ENCODE measurements at regions not wholly inside any gene's neighbourhood (a gene's known extent, or its start where the extent isn't known, plus 50 kb on each side); places are given as distances from the start of the nearest gene placed in this dataset.

- Histone ChIP-seq H3K4me3 (ENCODE audit: low read depth, low read length) (no peak overlapping the region), H3K9ac (ENCODE audit: low read length) (no peak overlapping the region), H3K27ac (ENCODE audit: low read depth, low read length) (no peak overlapping the region), H3K4me1 (ENCODE audit: control insufficient read depth, insufficient read depth, low read length) (no peaks in the 10 kb centered on the region), H3K9me3 (ENCODE audit: control insufficient read depth, insufficient read depth, low read depth, low read length) (no peaks in the 10 kb centered on the region), H3K27me3 (ENCODE audit: control insufficient read depth, insufficient read depth, low read length) (no peaks in the 10 kb centered on the region), H3K36me3 (ENCODE audit: control insufficient read depth, insufficient read depth, low read length) (no peaks in the 10 kb centered on the region)
Observed at GRCh38 chr4:43286137-43286536, 393.6 kb downstream of the GRXCR1 start.

GRCh38 chr4:43296946-43297528, 404.5 kb downstream of the GRXCR1 start:
- Histone ChIP-seq H3K9me3 (ENCODE audit: control insufficient read depth, insufficient read depth, low read depth, low read length) (no peaks in the 10 kb centered on the region), H3K9ac (ENCODE audit: low read length) (no peak overlapping the region), H3K27me3 (ENCODE audit: control insufficient read depth, insufficient read depth, low read length) (no peaks in the 10 kb centered on the region), H3K4me3 (ENCODE audit: low read depth, low read length) (no peak overlapping the region), H3K36me3 (ENCODE audit: control insufficient read depth, insufficient read depth, low read length) (no peaks in the 10 kb centered on the region), H3K27ac (ENCODE audit: low read depth, low read length) (no peak overlapping the region), H3K4me1 (ENCODE audit: control insufficient read depth, insufficient read depth, low read length) (no peaks in the 10 kb centered on the region)

- no peak overlapping the region for H3K9ac ChIP-seq (ENCODE audit: low read length)
- no peak overlapping the region for H3K4me3 ChIP-seq (ENCODE audit: low read depth, low read length)
- H3K27ac ChIP-seq (ENCODE audit: low read depth, low read length), result no peak overlapping the region
- no peaks in the 10 kb centered on the region for H3K4me1 ChIP-seq (ENCODE audit: control insufficient read depth, insufficient read depth, low read length)
- H3K27me3 ChIP-seq (ENCODE audit: control insufficient read depth, insufficient read depth, low read length), result no peaks in the 10 kb centered on the region
- no peaks in the 10 kb centered on the region for H3K36me3 ChIP-seq (ENCODE audit: control insufficient read depth, insufficient read depth, low read length)
- peaks cover 13% of the 10 kb centered on the region for H3K9me3 ChIP-seq (ENCODE audit: control insufficient read depth, insufficient read depth, low read depth, low read length)
Observed at GRCh38 chr4:43316813-43317212, 424.3 kb downstream of the GRXCR1 start.

DNA sequence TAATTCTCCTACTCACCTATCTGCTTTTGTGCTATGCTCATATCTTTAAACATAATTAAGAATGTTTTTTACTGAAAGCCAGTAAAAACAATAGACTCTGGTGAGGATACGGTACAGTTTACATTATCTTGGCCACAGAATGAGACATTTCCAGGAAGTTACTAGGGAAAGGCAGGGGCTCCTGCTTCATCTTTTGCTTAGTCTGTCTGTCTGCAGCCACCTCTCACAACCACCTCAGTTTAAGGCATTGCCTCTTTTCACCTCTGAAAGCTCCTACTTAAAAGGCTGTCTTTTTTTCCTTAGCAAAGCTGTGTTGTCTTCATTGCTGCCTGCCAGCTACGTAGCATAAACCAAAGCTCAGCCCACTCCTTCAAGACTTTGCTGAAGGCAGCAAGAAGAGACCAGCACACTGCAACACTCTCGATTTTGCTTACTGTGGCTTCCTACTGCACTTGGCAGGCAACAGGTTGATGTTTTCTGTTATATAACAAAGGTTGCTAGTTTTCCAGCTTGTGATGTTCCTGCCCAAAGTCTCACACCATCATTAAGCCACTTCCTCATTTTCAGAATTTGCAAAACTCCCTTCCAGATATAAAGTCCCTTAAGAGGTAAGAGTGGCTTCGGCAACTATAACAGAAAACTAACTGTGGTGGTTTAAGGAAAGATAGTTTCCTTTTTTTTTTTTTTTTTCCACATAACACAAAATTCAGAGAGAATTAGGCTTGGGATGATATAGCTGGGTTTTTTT, 432.9 kb downstream of the GRXCR1 start:
- no peak overlapping the region for H3K27ac ChIP-seq (ENCODE audit: low read depth, low read length)
- H3K4me3 ChIP-seq (ENCODE audit: low read depth, low read length), result no peak overlapping the region
- no peaks in the 10 kb centered on the region for H3K9me3 ChIP-seq (ENCODE audit: control insufficient read depth, insufficient read depth, low read depth, low read length)
- no peaks in the 10 kb centered on the region for H3K4me1 ChIP-seq (ENCODE audit: control insufficient read depth, insufficient read depth, low read length)
- H3K36me3 ChIP-seq (ENCODE audit: control insufficient read depth, insufficient read depth, low read length), result no peaks in the 10 kb centered on the region
- no peaks in the 10 kb centered on the region for H3K27me3 ChIP-seq (ENCODE audit: control insufficient read depth, insufficient read depth, low read length)
- no peak overlapping the region for H3K9ac ChIP-seq (ENCODE audit: low read length)

- no peak overlapping the region for H3K27ac ChIP-seq (ENCODE audit: low read depth, low read length)
- no peaks in the 10 kb centered on the region for H3K9me3 ChIP-seq (ENCODE audit: control insufficient read depth, insufficient read depth, low read depth, low read length)
- no peaks in the 10 kb centered on the region for H3K4me1 ChIP-seq (ENCODE audit: control insufficient read depth, insufficient read depth, low read length)
- no peaks in the 10 kb centered on the region for H3K27me3 ChIP-seq (ENCODE audit: control insufficient read depth, insufficient read depth, low read length)
- no peaks in the 10 kb centered on the region for H3K36me3 ChIP-seq (ENCODE audit: control insufficient read depth, insufficient read depth, low read length)
- H3K9ac ChIP-seq (ENCODE audit: low read length), result no peak overlapping the region
- H3K4me3 ChIP-seq (ENCODE audit: low read depth, low read length), result no peak overlapping the region
Observed at GRCh38 chr4:43330288-43330687, 437.8 kb downstream of the GRXCR1 start.

- no peak overlapping the region for H3K27ac ChIP-seq (ENCODE audit: low read depth, low read length)
- H3K36me3 ChIP-seq (ENCODE audit: control insufficient read depth, insufficient read depth, low read length), result no peaks in the 10 kb centered on the region
- no peaks in the 10 kb centered on the region for H3K4me1 ChIP-seq (ENCODE audit: control insufficient read depth, insufficient read depth, low read length)
- no peak overlapping the region for H3K9ac ChIP-seq (ENCODE audit: low read length)
- no peaks in the 10 kb centered on the region for H3K27me3 ChIP-seq (ENCODE audit: control insufficient read depth, insufficient read depth, low read length)
- no peak overlapping the region for H3K4me3 ChIP-seq (ENCODE audit: low read depth, low read length)
- no peaks in the 10 kb centered on the region for H3K9me3 ChIP-seq (ENCODE audit: control insufficient read depth, insufficient read depth, low read depth, low read length)
Observed at GRCh38 chr4:43331226-43332051, 438.9 kb downstream of the GRXCR1 start.

GRCh38 chr4:43332052-43332425, 439.5 kb downstream of the GRXCR1 start:
- H3K27ac ChIP-seq (ENCODE audit: low read depth, low read length), result no peak overlapping the region
- H3K9ac ChIP-seq (ENCODE audit: low read length), result no peak overlapping the region
- no peaks in the 10 kb centered on the region for H3K9me3 ChIP-seq (ENCODE audit: control insufficient read depth, insufficient read depth, low read depth, low read length)
- no peaks in the 10 kb centered on the region for H3K4me1 ChIP-seq (ENCODE audit: control insufficient read depth, insufficient read depth, low read length)
- no peak overlapping the region for H3K4me3 ChIP-seq (ENCODE audit: low read depth, low read length)
- H3K27me3 ChIP-seq (ENCODE audit: control insufficient read depth, insufficient read depth, low read length), result no peaks in the 10 kb centered on the region
- no peaks in the 10 kb centered on the region for H3K36me3 ChIP-seq (ENCODE audit: control insufficient read depth, insufficient read depth, low read length)

DNA sequence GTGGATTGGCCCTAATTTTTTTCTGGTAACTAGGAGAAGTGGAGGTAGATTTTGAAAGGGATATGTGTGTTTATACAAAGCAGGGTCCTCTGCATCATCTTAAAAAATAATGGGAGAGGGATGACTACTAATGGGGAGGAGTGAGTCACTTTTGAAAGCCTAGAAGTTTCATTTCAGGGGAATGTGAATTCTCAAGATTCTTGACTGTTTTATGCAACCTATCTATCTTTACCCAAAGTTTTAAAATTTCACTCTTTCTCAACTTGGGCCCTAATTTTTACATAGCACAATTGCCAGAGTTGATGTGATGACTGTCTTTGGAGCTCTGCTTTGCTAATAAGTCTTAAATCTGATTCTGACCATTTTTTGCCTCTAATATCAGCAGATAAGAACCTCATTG, 445.2 kb downstream of the GRXCR1 start:
- no peak overlapping the region for H3K27ac ChIP-seq (ENCODE audit: low read depth, low read length)
- H3K27me3 ChIP-seq (ENCODE audit: control insufficient read depth, insufficient read depth, low read length), result no peaks in the 10 kb centered on the region
- H3K9ac ChIP-seq (ENCODE audit: low read length), result no peak overlapping the region
- H3K4me3 ChIP-seq (ENCODE audit: low read depth, low read length), result no peak overlapping the region
- no peaks in the 10 kb centered on the region for H3K4me1 ChIP-seq (ENCODE audit: control insufficient read depth, insufficient read depth, low read length)
- no peaks in the 10 kb centered on the region for H3K36me3 ChIP-seq (ENCODE audit: control insufficient read depth, insufficient read depth, low read length)
- H3K9me3 ChIP-seq (ENCODE audit: control insufficient read depth, insufficient read depth, low read depth, low read length), result no peaks in the 10 kb centered on the region

- Histone ChIP-seq H3K4me3 (ENCODE audit: low read depth, low read length) (no peak overlapping the region), H3K36me3 (ENCODE audit: control insufficient read depth, insufficient read depth, low read length) (no peaks in the 10 kb centered on the region), H3K27ac (ENCODE audit: low read depth, low read length) (no peak overlapping the region), H3K9me3 (ENCODE audit: control insufficient read depth, insufficient read depth, low read depth, low read length) (no peaks in the 10 kb centered on the region), H3K27me3 (ENCODE audit: control insufficient read depth, insufficient read depth, low read length) (no peaks in the 10 kb centered on the region), H3K4me1 (ENCODE audit: control insufficient read depth, insufficient read depth, low read length) (no peaks in the 10 kb centered on the region), H3K9ac (ENCODE audit: low read length) (no peak overlapping the region)
Observed at GRCh38 chr4:43339435-43339834, 446.9 kb downstream of the GRXCR1 start.

DNA sequence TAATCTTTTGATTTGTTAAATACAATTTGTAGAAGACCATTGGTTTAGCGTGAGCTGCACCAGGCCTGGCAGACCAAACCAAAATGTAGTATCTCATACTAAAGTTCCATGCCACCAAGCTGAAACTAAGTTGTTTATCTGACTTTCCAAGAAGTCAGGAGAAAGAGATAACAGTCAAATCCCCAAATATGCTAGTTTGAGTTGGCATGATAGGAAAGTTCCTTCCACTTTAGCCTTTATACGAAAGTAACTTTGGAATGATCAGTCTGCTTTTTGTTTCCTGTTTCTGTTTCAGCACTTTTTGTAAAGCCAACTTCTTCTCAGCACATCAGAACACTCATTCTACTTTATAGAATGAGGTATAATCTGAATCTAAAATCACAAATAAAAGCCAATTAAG, 449.2 kb downstream of the GRXCR1 start:
- Histone ChIP-seq H3K4me1 (ENCODE audit: control insufficient read depth, insufficient read depth, low read length) (no peaks in the 10 kb centered on the region), H3K36me3 (ENCODE audit: control insufficient read depth, insufficient read depth, low read length) (no peaks in the 10 kb centered on the region), H3K27me3 (ENCODE audit: control insufficient read depth, insufficient read depth, low read length) (no peaks in the 10 kb centered on the region), H3K9me3 (ENCODE audit: control insufficient read depth, insufficient read depth, low read depth, low read length) (no peaks in the 10 kb centered on the region), H3K27ac (ENCODE audit: low read depth, low read length) (no peak overlapping the region), H3K4me3 (ENCODE audit: low read depth, low read length) (no peak overlapping the region), H3K9ac (ENCODE audit: low read length) (no peak overlapping the region)

DNA sequence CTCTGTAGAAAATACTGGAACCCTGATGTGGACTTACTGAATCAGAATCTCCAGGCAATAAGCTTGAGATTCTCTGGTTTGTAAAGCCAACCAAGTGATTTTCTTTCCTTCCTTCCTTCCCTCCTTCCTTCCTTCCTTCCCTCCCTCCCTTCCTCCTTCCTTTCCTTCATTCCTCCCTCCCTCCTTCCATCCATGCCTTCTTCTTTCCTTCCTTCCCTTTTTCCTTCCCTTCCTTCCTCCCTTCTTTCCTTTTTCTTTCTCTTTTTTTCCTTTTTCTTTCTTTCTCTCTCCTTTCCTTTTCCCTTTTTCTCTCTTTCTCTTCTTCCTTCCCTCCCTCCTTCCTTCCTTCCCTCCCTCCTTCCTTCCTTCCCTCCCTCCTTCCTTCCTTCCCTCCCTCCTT, 450.8 kb downstream of the GRXCR1 start:
- no peaks in the 10 kb centered on the region for H3K36me3 ChIP-seq (ENCODE audit: control insufficient read depth, insufficient read depth, low read length)
- H3K27ac ChIP-seq (ENCODE audit: low read depth, low read length), result no peak overlapping the region
- no peak overlapping the region for H3K9ac ChIP-seq (ENCODE audit: low read length)
- no peaks in the 10 kb centered on the region for H3K27me3 ChIP-seq (ENCODE audit: control insufficient read depth, insufficient read depth, low read length)
- H3K4me3 ChIP-seq (ENCODE audit: low read depth, low read length), result no peak overlapping the region
- H3K9me3 ChIP-seq (ENCODE audit: control insufficient read depth, insufficient read depth, low read depth, low read length), result no peaks in the 10 kb centered on the region
- no peaks in the 10 kb centered on the region for H3K4me1 ChIP-seq (ENCODE audit: control insufficient read depth, insufficient read depth, low read length)

Data from HUES6 (cell line).